ENCODE measurements at regions not wholly inside any gene's neighbourhood (a gene's known extent, or its start where the extent isn't known, plus 50 kb on each side); places are given as distances from the start of the nearest gene placed in this dataset.

DNA sequence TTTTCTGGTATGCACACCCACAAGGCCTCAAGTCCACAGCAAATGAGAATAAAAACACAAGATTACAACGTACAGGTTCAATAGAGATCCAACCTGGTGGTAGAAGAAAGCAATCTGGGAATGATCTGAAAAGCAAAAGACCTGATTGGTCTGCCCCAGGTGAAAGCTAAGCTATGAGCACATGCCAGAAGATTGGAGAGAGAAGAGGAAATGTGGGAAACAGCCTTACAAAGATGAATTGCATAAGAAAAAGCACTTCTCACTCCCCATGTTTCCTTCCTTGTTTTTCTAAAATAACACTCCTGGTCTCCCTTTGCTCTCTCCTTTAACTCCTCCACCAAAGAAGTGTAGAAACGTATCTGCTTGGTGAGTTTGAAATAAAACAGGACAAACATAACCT, 77.3 kb upstream of the ANO6 start:
- Histone ChIP-seq H3K9me3 (ENCODE audit: control extremely low read depth in 1 of 3, control insufficient read depth in 2 of 3, insufficient read depth in 1 of 3, low read length in 2 of 3) (peaks cover 0 to 2% (median 2%) of the 10 kb centered on the region in 3 donors), H3K4me1 (ENCODE audit: control insufficient read depth in 2 of 2, insufficient read depth in 2 of 2, low read length in 2 of 2) (no peaks in the 10 kb centered on the region), H3K27ac (ENCODE audit: low read length in 2 of 2) (no peak overlapping the region), H3K27me3 (replicated peaks in 1 of 4; ENCODE audit: control extremely low read depth in 1 of 4, control insufficient read depth in 3 of 4, insufficient read depth in 4 of 4, low read length in 3 of 4) (no peaks in the 10 kb centered on the region), H3K36me3 (replicated peaks in 1 of 2; ENCODE audit: control extremely low read depth in 1 of 2, control insufficient read depth in 1 of 2, extremely low read depth in 1 of 2, insufficient read depth in 2 of 2, low read length in 1 of 2) (no peaks in the 10 kb centered on the region), H2AFZ (ENCODE audit: insufficient read depth, low read depth, low read length, poor library complexity, severe bottlenecking) (no peak overlapping the region), H4K20me1 (ENCODE audit: control insufficient read depth, insufficient read depth, low read length, poor library complexity, severe bottlenecking) (no peaks in the 10 kb centered on the region), H3K4me2 (replicated peaks; ENCODE audit: low read depth, low read length, poor library complexity, severe bottlenecking) (no peak overlapping the region), H3K9ac (ENCODE audit: low read length) (no peak overlapping the region), H3K79me2 (ENCODE audit: control insufficient read depth, insufficient read depth, low read length) (no peaks in the 10 kb centered on the region), H3K4me3 (ENCODE audit: control extremely low read depth in 1 of 5, extremely low read depth in 1 of 5, insufficient read depth in 1 of 5, low read depth in 2 of 5, low read length in 4 of 5) (no peak overlapping the region)
- Mint-ChIP-seq H3K27me3 (peaks cover 12% of the 10 kb centered on the region), H3K9me3 (ENCODE audit: insufficient read depth) (no peaks in the 10 kb centered on the region), H3K27ac (no peak overlapping the region), H3K4me3 (no peak overlapping the region), H3K4me1 (no peaks in the 10 kb centered on the region)
- ATAC-seq (ENCODE audit: low read depth) (no peak), DNase-seq (no peak)
- POLR2A ChIA-PET = no interaction called here
- CTCF ChIA-PET = no interaction called here
- intact Hi-C loops (cut with micrococcal nuclease) = no loop called here
- TF ChIP-seq, protein P1, sequence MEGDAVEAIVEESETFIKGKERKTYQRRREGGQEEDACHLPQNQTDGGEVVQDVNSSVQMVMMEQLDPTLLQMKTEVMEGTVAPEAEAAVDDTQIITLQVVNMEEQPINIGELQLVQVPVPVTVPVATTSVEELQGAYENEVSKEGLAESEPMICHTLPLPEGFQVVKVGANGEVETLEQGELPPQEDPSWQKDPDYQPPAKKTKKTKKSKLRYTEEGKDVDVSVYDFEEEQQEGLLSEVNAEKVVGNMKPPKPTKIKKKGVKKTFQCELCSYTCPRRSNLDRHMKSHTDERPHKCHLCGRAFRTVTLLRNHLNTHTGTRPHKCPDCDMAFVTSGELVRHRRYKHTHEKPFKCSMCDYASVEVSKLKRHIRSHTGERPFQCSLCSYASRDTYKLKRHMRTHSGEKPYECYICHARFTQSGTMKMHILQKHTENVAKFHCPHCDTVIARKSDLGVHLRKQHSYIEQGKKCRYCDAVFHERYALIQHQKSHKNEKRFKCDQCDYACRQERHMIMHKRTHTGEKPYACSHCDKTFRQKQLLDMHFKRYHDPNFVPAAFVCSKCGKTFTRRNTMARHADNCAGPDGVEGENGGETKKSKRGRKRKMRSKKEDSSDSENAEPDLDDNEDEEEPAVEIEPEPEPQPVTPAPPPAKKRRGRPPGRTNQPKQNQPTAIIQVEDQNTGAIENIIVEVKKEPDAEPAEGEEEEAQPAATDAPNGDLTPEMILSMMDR (IDR thresholded peaks at IDR 0.05) = no peak
- TF ChIP-seq EZH2 (IDR thresholded peaks at IDR 0.05; ENCODE audit: borderline replicate concordance, insufficient read depth, low read depth, low read length, poor library complexity, severe bottlenecking) = no peak
- WGBS (ENCODE audit: insufficient coverage) = no CpG with 5 or more reads among the region's 2 CpGs

DNA sequence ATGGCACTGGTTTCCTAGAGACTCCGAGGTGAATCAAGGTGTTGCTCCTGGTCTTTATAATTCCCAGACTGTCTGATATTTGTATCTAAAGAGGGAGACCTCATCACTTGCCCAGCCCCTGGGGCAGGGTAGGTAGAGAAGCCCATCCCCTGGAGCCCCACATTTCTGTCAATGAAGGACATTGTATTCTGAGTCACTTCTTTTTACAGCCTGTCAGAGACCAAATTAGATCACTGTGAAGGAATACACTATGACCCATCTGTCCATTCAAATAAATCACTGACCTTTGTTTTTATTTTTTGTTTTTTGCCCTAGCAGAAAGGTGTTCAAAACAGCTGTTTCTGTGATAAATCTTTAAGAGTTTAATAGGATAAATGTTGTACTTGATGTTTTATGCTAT, 67.9 kb upstream of the ANO6 start:
- no peaks in the 10 kb centered on the region for H3K4me1 Mint-ChIP-seq
- no peaks in the 10 kb centered on the region for H3K27me3 Mint-ChIP-seq
- peaks cover 0 to 2% (median 0%) of the 10 kb centered on the region in 4 experiments for H3K27me3 ChIP-seq (replicated peaks in 1 of 4; ENCODE audit: control extremely low read depth in 1 of 4, control insufficient read depth in 3 of 4, insufficient read depth in 4 of 4, low read length in 3 of 4)
- H3K9me3 Mint-ChIP-seq (ENCODE audit: insufficient read depth) = peaks cover 14% of the 10 kb centered on the region
- ATAC-seq (ENCODE audit: low read depth) (no peak), DNase-seq (no peak)
- H3K4me1 ChIP-seq (ENCODE audit: control insufficient read depth in 2 of 2, insufficient read depth in 2 of 2, low read length in 2 of 2) = no peaks in the 10 kb centered on the region
- POLR2A ChIA-PET = no interaction called here
- no peak overlapping the region for H3K4me3 Mint-ChIP-seq
- H3K4me2 ChIP-seq (replicated peaks; ENCODE audit: low read depth, low read length, poor library complexity, severe bottlenecking) = no peak overlapping the region
- H3K36me3 ChIP-seq (replicated peaks in 1 of 2; ENCODE audit: control extremely low read depth in 1 of 2, control insufficient read depth in 1 of 2, extremely low read depth in 1 of 2, insufficient read depth in 2 of 2, low read length in 1 of 2) = no peaks in the 10 kb centered on the region
- H2AFZ ChIP-seq (ENCODE audit: insufficient read depth, low read depth, low read length, poor library complexity, severe bottlenecking) = no peak overlapping the region
- TF ChIP-seq EZH2 (IDR thresholded peaks at IDR 0.05; ENCODE audit: borderline replicate concordance, insufficient read depth, low read depth, low read length, poor library complexity, severe bottlenecking) = no peak
- TF ChIP-seq, protein P1 (IDR thresholded peaks at IDR 0.05) = no peak
- H3K9me3 ChIP-seq (ENCODE audit: control extremely low read depth in 1 of 3, control insufficient read depth in 2 of 3, insufficient read depth in 1 of 3, low read length in 2 of 3) = peaks cover 8 to 21% (median 8%) of the 10 kb centered on the region in 3 donors
- H3K27ac ChIP-seq (ENCODE audit: low read length in 2 of 2) = no peak overlapping the region
- H4K20me1 ChIP-seq (ENCODE audit: control insufficient read depth, insufficient read depth, low read length, poor library complexity, severe bottlenecking) = no peaks in the 10 kb centered on the region
- WGBS (ENCODE audit: insufficient coverage) = 85% methylated on average over 1 of the region's 1 CpG
- no peak overlapping the region for H3K9ac ChIP-seq (ENCODE audit: low read length)
- H3K27ac Mint-ChIP-seq = no peak overlapping the region
- CTCF ChIA-PET = no interaction called here
- H3K4me3 ChIP-seq (ENCODE audit: control extremely low read depth in 1 of 5, extremely low read depth in 1 of 5, insufficient read depth in 1 of 5, low read depth in 2 of 5, low read length in 4 of 5) = no peak overlapping the region
- intact Hi-C loops (cut with micrococcal nuclease) = no loop called here
- H3K79me2 ChIP-seq (ENCODE audit: control insufficient read depth, insufficient read depth, low read length) = no peaks in the 10 kb centered on the region
